ENCODE measurements at regions not wholly inside any gene's neighbourhood (a gene's known extent, or its start where the extent isn't known, plus 50 kb on each side); places are given as distances from the start of the nearest gene placed in this dataset.

DNA sequence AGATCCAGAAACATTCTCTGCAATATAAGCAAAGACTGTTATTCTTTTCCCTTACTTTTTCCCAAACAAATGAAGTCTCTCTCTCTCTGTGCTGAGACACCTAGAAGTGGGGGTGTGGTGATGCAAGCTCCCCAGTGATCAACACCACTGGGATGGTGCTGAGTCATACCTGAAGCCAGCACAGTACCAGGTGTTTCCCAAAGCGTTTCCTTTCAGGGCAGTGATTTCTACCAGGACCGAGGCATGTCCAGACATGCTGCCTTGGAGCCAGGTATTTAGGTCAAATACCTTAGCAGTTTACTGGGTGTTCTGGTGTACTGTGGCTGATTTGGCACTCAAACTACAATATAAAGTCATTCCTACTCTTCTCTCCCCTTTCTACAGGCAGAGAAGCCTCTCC, 726.5 kb downstream of the FAM133A start:
- H3K27ac ChIP-seq (ENCODE audit: low read depth, low read length): no peak overlapping the region
- no peak for DNase-seq (ENCODE audit: insufficient read length, low spot score, missing footprints)
- no peaks in the 10 kb centered on the region for H4K20me1 ChIP-seq (ENCODE audit: insufficient read depth, low read length)
- no peak overlapping the region for H2AFZ ChIP-seq (ENCODE audit: low read length)
- H3K4me2 ChIP-seq (ENCODE audit: insufficient read depth, low read length): no peak overlapping the region
- H3K79me2 ChIP-seq (ENCODE audit: insufficient read depth, low read length): no peaks in the 10 kb centered on the region
- H3K36me3 ChIP-seq (ENCODE audit: insufficient read depth, low read length): no peaks in the 10 kb centered on the region
- no peaks in the 10 kb centered on the region for H3K27me3 ChIP-seq (ENCODE audit: insufficient read depth, low read length)
- H3K4me1 ChIP-seq (ENCODE audit: insufficient read depth, low read length): no peaks in the 10 kb centered on the region
- H3K9me3 ChIP-seq (ENCODE audit: low read depth, low read length): no peaks in the 10 kb centered on the region
- H3K4me3 ChIP-seq (ENCODE audit: insufficient read depth, low read length): no peak overlapping the region
- TF ChIP-seq, protein P1, sequence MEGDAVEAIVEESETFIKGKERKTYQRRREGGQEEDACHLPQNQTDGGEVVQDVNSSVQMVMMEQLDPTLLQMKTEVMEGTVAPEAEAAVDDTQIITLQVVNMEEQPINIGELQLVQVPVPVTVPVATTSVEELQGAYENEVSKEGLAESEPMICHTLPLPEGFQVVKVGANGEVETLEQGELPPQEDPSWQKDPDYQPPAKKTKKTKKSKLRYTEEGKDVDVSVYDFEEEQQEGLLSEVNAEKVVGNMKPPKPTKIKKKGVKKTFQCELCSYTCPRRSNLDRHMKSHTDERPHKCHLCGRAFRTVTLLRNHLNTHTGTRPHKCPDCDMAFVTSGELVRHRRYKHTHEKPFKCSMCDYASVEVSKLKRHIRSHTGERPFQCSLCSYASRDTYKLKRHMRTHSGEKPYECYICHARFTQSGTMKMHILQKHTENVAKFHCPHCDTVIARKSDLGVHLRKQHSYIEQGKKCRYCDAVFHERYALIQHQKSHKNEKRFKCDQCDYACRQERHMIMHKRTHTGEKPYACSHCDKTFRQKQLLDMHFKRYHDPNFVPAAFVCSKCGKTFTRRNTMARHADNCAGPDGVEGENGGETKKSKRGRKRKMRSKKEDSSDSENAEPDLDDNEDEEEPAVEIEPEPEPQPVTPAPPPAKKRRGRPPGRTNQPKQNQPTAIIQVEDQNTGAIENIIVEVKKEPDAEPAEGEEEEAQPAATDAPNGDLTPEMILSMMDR (IDR thresholded peaks at IDR 0.05; ENCODE audit: extremely low read depth, low read depth, low read length): no peak

DNA sequence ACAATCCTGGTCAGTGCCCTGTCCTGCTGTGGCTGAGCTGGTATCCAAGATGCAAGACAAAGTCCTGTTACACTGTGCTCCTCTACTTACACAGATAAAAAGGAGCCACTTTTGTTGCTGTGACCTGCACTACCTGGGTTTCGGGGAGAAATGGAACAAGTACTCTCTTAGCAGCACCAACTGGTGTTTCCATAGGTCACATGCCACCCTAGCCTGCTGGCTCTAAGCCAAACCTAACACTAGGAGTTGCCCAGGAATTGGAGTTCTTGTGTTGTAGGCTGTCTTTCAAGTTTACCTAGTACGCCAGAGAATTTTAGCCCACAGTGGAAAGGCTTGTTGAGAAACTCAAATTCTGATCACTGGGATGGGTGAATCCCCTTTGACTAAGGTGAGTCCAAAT, 727.4 kb downstream of the FAM133A start:
- TF ChIP-seq, protein P1 (IDR thresholded peaks at IDR 0.05; ENCODE audit: extremely low read depth, low read depth, low read length): no peak
- Histone ChIP-seq H3K4me3 (ENCODE audit: insufficient read depth, low read length) (no peak overlapping the region), H3K4me2 (ENCODE audit: insufficient read depth, low read length) (no peak overlapping the region), H3K36me3 (ENCODE audit: insufficient read depth, low read length) (no peaks in the 10 kb centered on the region), H3K27me3 (ENCODE audit: insufficient read depth, low read length) (no peaks in the 10 kb centered on the region), H3K27ac (ENCODE audit: low read depth, low read length) (no peak overlapping the region), H2AFZ (ENCODE audit: low read length) (no peak overlapping the region), H4K20me1 (ENCODE audit: insufficient read depth, low read length) (no peaks in the 10 kb centered on the region), H3K9me3 (ENCODE audit: low read depth, low read length) (no peaks in the 10 kb centered on the region), H3K79me2 (ENCODE audit: insufficient read depth, low read length) (no peaks in the 10 kb centered on the region), H3K4me1 (ENCODE audit: insufficient read depth, low read length) (no peaks in the 10 kb centered on the region)
- no peak for DNase-seq (ENCODE audit: insufficient read length, low spot score, missing footprints)

- no peak for DNase-seq (ENCODE audit: insufficient read length, low spot score, missing footprints)
- no peak overlapping the region for H3K4me3 ChIP-seq (ENCODE audit: insufficient read depth, low read length)
Observed at GRCh38 chrX:94414746-94415145, 740.7 kb downstream of the FAM133A start.

GRCh38 chrX:94418065-94418464, 744.1 kb downstream of the FAM133A start:
- Histone ChIP-seq H3K79me2 (ENCODE audit: insufficient read depth, low read length) (no peaks in the 10 kb centered on the region), H3K4me2 (ENCODE audit: insufficient read depth, low read length) (no peak overlapping the region), H3K4me3 (ENCODE audit: insufficient read depth, low read length) (no peak overlapping the region), H3K36me3 (ENCODE audit: insufficient read depth, low read length) (no peaks in the 10 kb centered on the region), H3K4me1 (ENCODE audit: insufficient read depth, low read length) (no peaks in the 10 kb centered on the region), H2AFZ (ENCODE audit: low read length) (no peak overlapping the region), H4K20me1 (ENCODE audit: insufficient read depth, low read length) (no peaks in the 10 kb centered on the region), H3K9me3 (ENCODE audit: low read depth, low read length) (no peaks in the 10 kb centered on the region), H3K27ac (ENCODE audit: low read depth, low read length) (no peak overlapping the region), H3K27me3 (ENCODE audit: insufficient read depth, low read length) (no peaks in the 10 kb centered on the region)
- DNase-seq (ENCODE audit: insufficient read length, low spot score, missing footprints): no peak
- TF ChIP-seq, protein P1 (IDR thresholded peaks at IDR 0.05; ENCODE audit: extremely low read depth, low read depth, low read length): no peak

More at GRCh38 chrX:94414746-94415145, 740.7 kb downstream of the FAM133A start:
- Histone ChIP-seq H2AFZ (ENCODE audit: low read length) (no peak overlapping the region), H3K9me3 (ENCODE audit: low read depth, low read length) (no peaks in the 10 kb centered on the region), H3K79me2 (ENCODE audit: insufficient read depth, low read length) (no peaks in the 10 kb centered on the region), H3K27me3 (ENCODE audit: insufficient read depth, low read length) (no peaks in the 10 kb centered on the region), H4K20me1 (ENCODE audit: insufficient read depth, low read length) (no peaks in the 10 kb centered on the region), H3K4me2 (ENCODE audit: insufficient read depth, low read length) (no peak overlapping the region), H3K36me3 (ENCODE audit: insufficient read depth, low read length) (no peaks in the 10 kb centered on the region), H3K4me1 (ENCODE audit: insufficient read depth, low read length) (no peaks in the 10 kb centered on the region), H3K27ac (ENCODE audit: low read depth, low read length) (no peak overlapping the region)
- TF ChIP-seq, protein P1 (IDR thresholded peaks at IDR 0.05; ENCODE audit: extremely low read depth, low read depth, low read length): no peak

Measured in osteoblast (primary cell).